ENCODE measurements at regions not wholly inside any gene's neighbourhood (a gene's known extent, or its start where the extent isn't known, plus 50 kb on each side); places are given as distances from the start of the nearest gene placed in this dataset.

GRCh38 chr3:55267206-55267930 is 219.7 kb downstream of the WNT5A start:
- H3F3A ChIP-seq (ENCODE audit: low read length, unreplicated experiment): no peaks in the 10 kb centered on the region
- no peaks in the 10 kb centered on the region for H3K9me2 ChIP-seq (replicated peaks; ENCODE audit: low read length)
- no peak overlapping the region for H3K9ac ChIP-seq (ENCODE audit: low read length)
- no TSS peak for BruUV-seq (replicated peaks)
- no peaks in the 10 kb centered on the region for H3K36me3 ChIP-seq (ENCODE audit: low read depth, low read length)
- intact Hi-C loops (cut with micrococcal nuclease): no loop called here
- H4K20me1 ChIP-seq (ENCODE audit: low read length): no peaks in the 10 kb centered on the region
- H3K27ac ChIP-seq (ENCODE audit: low read length): no peak overlapping the region
- no peak for TF ChIP-seq CTCF (conservative IDR thresholded peaks at IDR 0.05; ENCODE audit: low read depth, low read length)
- TF ChIP-seq EZH2 (IDR thresholded peaks at IDR 0.05; ENCODE audit: low read length, unreplicated experiment): no peak
- TF ChIP-seq EZH2phosphoT487 (IDR thresholded peaks at IDR 0.05; ENCODE audit: borderline replicate concordance, low read length): no peak
- ChIA-PET CTCF (no interaction called here), POLR2A (ENCODE audit: unreplicated experiment) (no interaction called here)
- no peak overlapping the region for H3K4me2 ChIP-seq (ENCODE audit: low read length)
- H3K9me3 ChIP-seq (ENCODE audit: low read length): no peaks in the 10 kb centered on the region
- no peaks in the 10 kb centered on the region for H3K79me2 ChIP-seq (ENCODE audit: low read length)
- no peaks in the 10 kb centered on the region for H3K4me1 ChIP-seq (ENCODE audit: insufficient read depth, low read length)
- ATAC-seq (no peak), DNase-seq (no peak)
- no peak overlapping the region for H2AFZ ChIP-seq (ENCODE audit: low read length)
- H3K27me3 ChIP-seq (ENCODE audit: low read length): peaks cover 6% of the 10 kb centered on the region; the same call in 1 of the 2 replicates
- H3K4me3 ChIP-seq (ENCODE audit: low read length): no peak overlapping the region

- POLR2A ChIA-PET (ENCODE audit: unreplicated experiment): no interaction called here
Observed at GRCh38 chr3:55264919-55265318, 222.2 kb downstream of the WNT5A start.

More at GRCh38 chr3:55264919-55265318, 222.2 kb downstream of the WNT5A start:
- H3K9me2 ChIP-seq (replicated peaks; ENCODE audit: low read length): no peaks in the 10 kb centered on the region
- no peaks in the 10 kb centered on the region for H3F3A ChIP-seq (ENCODE audit: low read length, unreplicated experiment)
- H3K9ac ChIP-seq (ENCODE audit: low read length): no peak overlapping the region
- no peaks in the 10 kb centered on the region for H3K4me1 ChIP-seq (ENCODE audit: insufficient read depth, low read length)
- intact Hi-C loops (cut with micrococcal nuclease): no loop called here
- BruUV-seq (replicated peaks): no TSS peak
- no peaks in the 10 kb centered on the region for H3K79me2 ChIP-seq (ENCODE audit: low read length)
- CTCF ChIA-PET: no interaction called here
- no peak overlapping the region for H3K4me3 ChIP-seq (ENCODE audit: low read length)
- DNase-seq (no peak), ATAC-seq (no peak)
- H3K9me3 ChIP-seq (ENCODE audit: low read length): no peaks in the 10 kb centered on the region
- H3K36me3 ChIP-seq (ENCODE audit: low read depth, low read length): no peaks in the 10 kb centered on the region
- H3K27ac ChIP-seq (ENCODE audit: low read length): no peak overlapping the region
- H4K20me1 ChIP-seq (ENCODE audit: low read length): no peaks in the 10 kb centered on the region
- H3K4me2 ChIP-seq (ENCODE audit: low read length): no peak overlapping the region
- peaks cover 9% of the 10 kb centered on the region; the same call in 1 of the 2 replicates for H3K27me3 ChIP-seq (ENCODE audit: low read length)
- no peak for TF ChIP-seq CTCF (conservative IDR thresholded peaks at IDR 0.05; ENCODE audit: low read depth, low read length)
- TF ChIP-seq EZH2 (IDR thresholded peaks at IDR 0.05; ENCODE audit: low read length, unreplicated experiment): no peak
- no peak for TF ChIP-seq EZH2phosphoT487 (IDR thresholded peaks at IDR 0.05; ENCODE audit: borderline replicate concordance, low read length)
- no peak overlapping the region for H2AFZ ChIP-seq (ENCODE audit: low read length)

All from PC-3 (cell line).